ENCODE measurements at regions not wholly inside any gene's neighbourhood (a gene's known extent, or its start where the extent isn't known, plus 50 kb on each side); places are given as distances from the start of the nearest gene placed in this dataset.

- DNase-seq (ENCODE audit: low read depth), result no peak
- no peak overlapping the region for H3K4me3 ChIP-seq (ENCODE audit: control insufficient read depth, low read depth, low read length)
- TF ChIP-seq CTCF (conservative IDR thresholded peaks at IDR 0.05; ENCODE audit: control insufficient read depth, insufficient read depth, low read depth, low read length), result no peak
These were observed 101.1 kb downstream of the NUF2 start for GRCh38 chr1:163422738-163423404.

DNA sequence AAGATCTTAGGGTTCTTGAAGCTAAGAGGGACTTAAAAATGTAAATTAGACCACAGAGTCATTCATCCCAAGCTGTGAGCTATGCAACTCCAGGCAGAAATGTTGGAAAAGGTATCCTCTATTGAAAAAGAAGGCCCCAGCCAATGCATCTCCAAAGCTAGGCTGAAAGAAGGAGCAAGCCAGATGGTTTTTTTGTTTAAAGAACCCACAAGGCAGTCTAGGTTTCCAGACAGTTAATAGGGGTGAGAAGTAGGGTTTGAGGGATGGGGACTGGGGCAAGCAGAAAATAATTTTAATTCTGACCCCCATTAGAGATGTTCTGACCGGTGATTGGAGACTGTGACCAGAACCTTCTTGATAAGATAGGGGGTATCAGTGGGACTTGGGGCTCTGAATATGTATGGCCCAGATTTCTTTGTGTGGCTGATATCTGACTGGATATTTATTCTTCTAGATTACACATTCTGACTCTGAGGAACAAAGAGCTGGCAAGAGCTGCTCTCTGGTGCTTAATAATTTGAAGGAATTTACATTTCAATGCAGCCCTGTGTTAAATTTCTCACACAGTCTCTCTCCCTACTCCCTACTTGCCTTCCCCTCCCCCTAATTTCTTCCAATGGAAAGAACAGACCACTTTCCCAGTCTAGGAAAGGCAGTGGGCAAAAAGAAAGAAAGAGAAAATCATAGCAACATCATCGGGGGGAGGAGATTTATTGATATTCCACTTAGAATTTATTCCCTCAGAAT is 104.9 kb downstream of the NUF2 start:
- TF ChIP-seq CTCF (conservative IDR thresholded peaks at IDR 0.05; ENCODE audit: control insufficient read depth, insufficient read depth, low read depth, low read length), result no peak
- DNase-seq (ENCODE audit: low read depth), result no peak
- H3K4me3 ChIP-seq (ENCODE audit: control insufficient read depth, low read depth, low read length), result no peak overlapping the region

DNA sequence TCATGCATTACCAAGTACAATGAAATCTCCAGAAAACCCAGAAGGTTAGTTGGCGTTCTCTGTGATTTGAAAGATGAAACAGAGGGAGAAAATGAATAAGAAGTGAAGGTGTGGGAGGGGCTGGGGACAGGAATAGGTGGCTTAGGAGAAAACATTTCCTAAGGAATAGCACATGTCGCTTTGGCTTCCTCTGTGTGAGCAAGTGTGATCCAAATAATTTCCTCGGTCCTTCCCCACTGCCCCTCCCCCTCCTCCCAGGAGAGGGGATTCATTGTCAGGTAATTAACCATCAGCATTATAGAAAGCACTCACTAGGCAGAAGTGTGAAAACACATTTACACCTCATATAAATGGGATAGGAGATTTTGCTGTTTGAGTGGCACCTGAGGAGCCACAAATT is 105.5 kb downstream of the NUF2 start:
- no peak for TF ChIP-seq CTCF (conservative IDR thresholded peaks at IDR 0.05; ENCODE audit: control insufficient read depth, insufficient read depth, low read depth, low read length)
- no peak overlapping the region for H3K4me3 ChIP-seq (ENCODE audit: control insufficient read depth, low read depth, low read length)
- no peak for DNase-seq (ENCODE audit: low read depth)

DNA sequence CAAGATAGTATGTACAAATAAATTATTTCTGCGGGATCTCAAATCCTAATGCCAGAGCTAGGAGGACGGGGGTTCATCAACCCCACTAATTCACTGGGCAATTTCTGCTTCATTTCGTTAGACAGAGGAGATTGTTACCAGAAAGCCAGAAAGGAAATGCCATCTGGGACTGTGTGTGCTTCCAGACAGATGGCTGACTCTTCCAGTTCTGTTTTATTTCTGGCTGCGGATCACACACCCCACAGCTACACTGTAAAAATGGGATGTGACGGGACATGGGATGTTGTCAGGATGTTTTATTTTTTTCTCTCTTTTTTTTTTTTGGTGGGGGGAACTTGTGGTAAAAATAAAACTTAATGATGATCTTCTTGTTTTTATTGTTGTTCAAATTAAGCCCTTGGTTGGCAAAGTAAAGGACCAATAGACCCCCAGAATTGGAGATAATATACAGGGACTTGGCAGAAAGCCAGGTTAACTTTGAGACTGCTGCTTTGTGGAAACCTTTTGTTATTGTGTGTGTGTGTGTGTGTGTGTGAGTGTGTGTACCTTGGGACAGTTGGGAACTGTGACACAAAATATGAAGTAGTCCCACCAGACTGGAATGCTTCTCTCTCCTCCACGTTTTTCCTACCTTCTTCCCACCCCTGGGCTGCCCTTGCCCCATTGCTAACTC is 114.5 kb downstream of the NUF2 start:
- DNase-seq (ENCODE audit: low read depth), result no peak
- no peak overlapping the region for H3K4me3 ChIP-seq (ENCODE audit: control insufficient read depth, low read depth, low read length)
- no peak for TF ChIP-seq CTCF (conservative IDR thresholded peaks at IDR 0.05; ENCODE audit: control insufficient read depth, insufficient read depth, low read depth, low read length)

DNA sequence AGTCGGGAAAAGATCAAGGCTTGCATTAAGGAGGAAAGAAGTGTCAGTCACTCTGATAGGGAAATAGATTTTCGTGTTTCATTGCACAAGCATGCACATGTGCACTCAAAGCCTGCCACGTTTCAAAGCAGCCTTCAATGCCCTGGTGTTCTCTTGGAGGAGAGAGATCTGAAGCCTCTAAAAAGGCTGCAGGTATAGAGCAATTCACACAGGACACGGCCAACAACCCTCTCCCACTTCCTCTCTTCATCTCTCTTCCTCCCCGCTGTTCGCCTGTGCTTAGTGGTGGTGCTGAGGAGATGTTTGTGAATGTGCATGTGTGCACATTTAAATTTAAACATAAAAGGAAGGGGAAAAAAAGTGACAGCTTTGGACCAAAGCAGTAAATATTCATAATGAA is 117.7 kb downstream of the NUF2 start:
- H3K4me3 ChIP-seq (ENCODE audit: control insufficient read depth, low read depth, low read length), result no peak overlapping the region
- TF ChIP-seq CTCF (conservative IDR thresholded peaks at IDR 0.05; ENCODE audit: control insufficient read depth, insufficient read depth, low read depth, low read length), result no peak
- DNase-seq (ENCODE audit: low read depth), result no peak

GRCh38 chr1:163440090-163440489 is 118.3 kb downstream of the NUF2 start:
- peak; percentile 6 for DNase-seq (ENCODE audit: low read depth)
- H3K4me3 ChIP-seq (ENCODE audit: control insufficient read depth, low read depth, low read length), result no peak overlapping the region
- TF ChIP-seq CTCF (conservative IDR thresholded peaks at IDR 0.05; ENCODE audit: control insufficient read depth, insufficient read depth, low read depth, low read length), result no peak

All from fibroblast of mammary gland (primary cell).